AG09309 (cell line): ENCODE measurements at regions not wholly inside any gene's neighbourhood (a gene's known extent, or its start where the extent isn't known, plus 50 kb on each side); places are given as distances from the start of the nearest gene placed in this dataset.

Source experiments
- DNase-seq: peaks from one replicate; pipeline ENCODE4 v3.0.0-alpha.2; 2010; ENCODE audit warnings: low read depth
- H3K4me3 ChIP-seq: 2 replicates; pipeline ENCODE4 v1.5.1; 2011; ENCODE audit warnings: mild to moderate bottlenecking, low read depth, low read length, moderate library complexity; ENCODE audit not compliant: control insufficient read depth
- TF ChIP-seq, protein P1 (sequence below): IDR thresholded peaks from 2 replicates; pipeline ENCODE4 v1.5.1; 2011; ENCODE audit warnings: mild to moderate bottlenecking, low read depth, low read length, inconsistent platforms; ENCODE audit not compliant: insufficient read depth, control insufficient read depth; ENCODE audit errors: missing control alignments

DNA sequence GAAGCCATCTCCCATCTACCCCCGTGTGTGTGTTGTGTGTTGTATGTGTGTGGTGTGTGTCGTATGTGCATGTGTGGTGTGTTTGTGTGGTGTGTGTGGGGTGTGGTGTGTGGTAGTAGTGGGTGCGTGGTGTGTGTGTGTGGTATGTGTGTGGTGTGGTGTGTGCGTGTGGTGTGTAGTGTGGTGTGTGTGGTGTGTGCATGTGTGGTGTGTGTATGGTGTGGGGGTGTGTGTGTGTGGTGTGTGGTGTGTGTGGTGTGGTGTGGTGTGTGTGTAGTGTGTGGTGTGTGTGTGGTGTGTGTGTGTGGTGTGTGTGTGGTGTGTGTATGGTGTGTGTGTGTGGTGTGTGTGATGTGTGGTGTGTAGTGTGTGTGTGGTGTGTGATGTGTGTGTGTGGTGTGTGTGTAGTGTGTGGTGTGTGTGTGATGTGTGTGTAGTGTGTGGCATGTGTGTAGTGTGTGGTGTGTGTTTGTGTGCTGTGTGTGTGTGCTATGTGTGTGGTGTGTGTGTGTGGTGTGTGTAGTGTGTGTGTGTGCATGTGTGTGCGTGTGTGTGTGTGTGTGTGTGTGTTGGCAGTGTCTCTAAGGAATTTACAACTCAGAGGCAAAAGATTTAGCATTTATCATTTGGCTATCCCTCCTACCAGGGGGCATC is 156.3 kb upstream of the TMEM108 start:
- no peak for DNase-seq
- no peak overlapping the region for H3K4me3 ChIP-seq
- TF ChIP-seq, protein P1, sequence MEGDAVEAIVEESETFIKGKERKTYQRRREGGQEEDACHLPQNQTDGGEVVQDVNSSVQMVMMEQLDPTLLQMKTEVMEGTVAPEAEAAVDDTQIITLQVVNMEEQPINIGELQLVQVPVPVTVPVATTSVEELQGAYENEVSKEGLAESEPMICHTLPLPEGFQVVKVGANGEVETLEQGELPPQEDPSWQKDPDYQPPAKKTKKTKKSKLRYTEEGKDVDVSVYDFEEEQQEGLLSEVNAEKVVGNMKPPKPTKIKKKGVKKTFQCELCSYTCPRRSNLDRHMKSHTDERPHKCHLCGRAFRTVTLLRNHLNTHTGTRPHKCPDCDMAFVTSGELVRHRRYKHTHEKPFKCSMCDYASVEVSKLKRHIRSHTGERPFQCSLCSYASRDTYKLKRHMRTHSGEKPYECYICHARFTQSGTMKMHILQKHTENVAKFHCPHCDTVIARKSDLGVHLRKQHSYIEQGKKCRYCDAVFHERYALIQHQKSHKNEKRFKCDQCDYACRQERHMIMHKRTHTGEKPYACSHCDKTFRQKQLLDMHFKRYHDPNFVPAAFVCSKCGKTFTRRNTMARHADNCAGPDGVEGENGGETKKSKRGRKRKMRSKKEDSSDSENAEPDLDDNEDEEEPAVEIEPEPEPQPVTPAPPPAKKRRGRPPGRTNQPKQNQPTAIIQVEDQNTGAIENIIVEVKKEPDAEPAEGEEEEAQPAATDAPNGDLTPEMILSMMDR = no peak

DNA sequence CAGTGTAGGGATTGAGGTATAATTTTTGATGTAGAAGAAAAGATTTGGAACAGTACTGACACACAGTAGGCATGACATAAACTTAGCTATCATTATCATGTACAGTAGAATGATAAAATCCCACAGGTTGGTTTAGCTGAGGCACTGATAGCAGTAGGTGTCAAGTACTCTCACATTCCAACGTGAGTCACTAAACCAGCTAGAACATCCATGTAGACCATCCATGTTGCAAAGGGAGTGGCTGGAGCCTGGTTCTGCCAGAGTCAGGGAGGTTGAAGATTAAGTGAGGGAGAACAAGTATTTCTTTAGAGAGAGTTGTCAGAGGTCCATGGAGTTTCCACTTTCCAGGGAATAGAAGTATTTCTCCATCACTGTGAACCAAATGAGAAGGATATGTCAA is 157.2 kb upstream of the TMEM108 start:
- H3K4me3 ChIP-seq = no peak overlapping the region
- no peak for DNase-seq
- TF ChIP-seq, protein P1 = no peak

DNA sequence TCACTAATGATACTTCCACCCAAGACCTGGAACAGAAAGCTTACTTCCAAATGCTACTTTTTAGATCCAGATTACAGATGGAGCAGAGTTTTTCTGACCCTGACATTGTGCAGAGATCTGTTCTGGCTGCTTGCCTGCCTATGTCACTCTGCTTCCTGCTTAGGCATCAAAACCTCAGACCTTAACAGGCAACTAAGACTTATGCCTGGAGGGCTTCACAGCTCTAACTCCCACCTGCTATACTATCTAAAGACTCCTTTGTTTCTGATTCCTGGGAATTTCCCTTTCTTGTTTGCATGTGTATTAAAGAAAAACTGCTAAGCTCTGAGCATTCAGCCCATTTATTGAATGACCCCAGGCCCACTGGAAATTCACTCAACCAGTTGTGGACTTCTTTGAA is 157.4 kb upstream of the NPHP3 start:
- no peak overlapping the region for H3K4me3 ChIP-seq
- no peak for DNase-seq
- TF ChIP-seq, protein P1 = no peak

DNA sequence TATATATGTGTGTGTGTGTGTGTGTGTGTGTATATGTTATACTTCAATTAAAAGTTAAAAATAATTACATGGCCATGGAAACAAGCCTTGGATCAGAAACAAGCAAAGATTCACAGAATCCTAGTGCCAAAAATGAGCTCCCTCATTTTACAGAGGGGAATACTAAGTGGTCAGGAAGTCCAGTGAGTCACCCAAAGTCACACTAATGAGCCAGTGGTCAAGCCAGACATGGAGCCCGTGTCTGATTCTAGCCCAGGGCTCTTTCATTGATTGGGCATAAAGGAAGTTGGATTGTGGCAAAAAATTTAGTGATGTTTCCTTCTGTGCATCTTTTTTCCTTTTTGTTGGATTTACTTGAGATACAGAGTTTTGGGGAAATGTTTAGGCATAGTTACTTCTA is 152.5 kb upstream of the NPHP3 start:
- no peak for DNase-seq
- TF ChIP-seq, protein P1 = no peak
- H3K4me3 ChIP-seq = no peak overlapping the region

DNA sequence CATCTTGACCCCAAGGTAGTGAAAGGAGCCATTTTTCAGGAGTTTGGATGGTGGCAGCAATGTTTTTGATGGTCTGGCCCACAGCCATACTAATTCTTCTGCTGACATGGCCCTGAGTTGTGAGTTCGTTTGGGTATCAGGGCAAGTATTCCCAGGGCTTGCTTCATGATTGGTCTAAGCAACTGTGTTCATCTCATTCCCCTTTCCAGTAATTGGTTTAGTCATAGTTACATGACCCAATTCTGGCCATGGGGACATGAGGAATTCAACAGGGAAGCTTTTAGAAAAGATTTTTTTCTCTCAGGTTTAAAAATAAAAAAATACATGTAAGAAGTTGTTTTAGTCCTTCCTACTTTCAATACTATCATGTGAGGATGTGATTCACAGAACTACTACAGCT is 150.5 kb upstream of the NPHP3 start:
- DNase-seq = no peak
- TF ChIP-seq, protein P1 = no peak
- no peak overlapping the region for H3K4me3 ChIP-seq

DNA sequence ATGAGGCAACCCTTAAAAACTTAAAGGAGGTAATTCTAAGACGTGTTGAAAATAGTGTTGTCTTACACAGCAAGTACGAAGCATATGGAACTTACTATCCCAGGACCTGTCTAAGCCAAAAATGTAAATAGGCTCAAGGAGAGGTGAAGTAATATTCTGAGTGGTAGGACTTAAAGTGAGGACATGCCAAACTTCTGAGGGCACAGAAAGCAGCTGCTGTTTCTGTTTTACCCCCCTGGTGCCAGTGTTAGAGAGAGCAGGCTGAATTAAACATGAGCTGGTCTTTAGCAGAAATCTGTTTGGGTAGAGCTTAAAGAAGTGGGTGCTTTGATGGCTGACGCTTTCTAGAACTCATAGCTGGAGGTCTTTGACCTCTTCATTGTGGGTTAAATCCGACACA is 149.7 kb upstream of the NPHP3 start:
- H3K4me3 ChIP-seq = no peak overlapping the region
- TF ChIP-seq, protein P1 = no peak
- no peak for DNase-seq
